OCI-LY1 (cell line): ENCODE measurements at regions not wholly inside any gene's neighbourhood (a gene's known extent, or its start where the extent isn't known, plus 50 kb on each side); places are given as distances from the start of the nearest gene placed in this dataset.

ENCODE experiments used
- H2AFZ ChIP-seq: fragments of 200-600 bp; sonication (generic), shearing (Covaris generic); 2 replicates; pipeline ENCODE4 v1.6.0; 2014; ENCODE audit warnings: antibody characterized with exemption, mild to moderate bottlenecking, low read length
- H3F3A ChIP-seq: fragments of 200-600 bp; sonication (generic), shearing (Covaris generic); 2 replicates; pipeline ENCODE4 v1.6.0; 2014; ENCODE audit warnings: mild to moderate bottlenecking, antibody characterized with exemption, low read length, moderate library complexity; ENCODE audit not compliant: insufficient read depth
- H3K27ac ChIP-seq: fragments of 200-600 bp; sonication (generic); 2 replicates; pipeline ENCODE4 v1.5.1; 2014; ENCODE audit warnings: low read length, mixed run types, mild to moderate bottlenecking, low read depth; ENCODE audit not compliant: poor library complexity, severe bottlenecking
- H3K27me3 ChIP-seq: fragments of 200-600 bp; sonication (generic); 2 replicates; pipeline ENCODE4 v1.6.0; 2014; ENCODE audit warnings: antibody characterized with exemption, mild to moderate bottlenecking, low read length, moderate library complexity; ENCODE audit not compliant: insufficient read depth
- H3K36me3 ChIP-seq: fragments of 200-600 bp; sonication (generic); 2 replicates; pipeline ENCODE4 v1.6.1; 2014; ENCODE audit warnings: mild to moderate bottlenecking, antibody characterized with exemption, low read length, moderate library complexity, mixed read lengths; ENCODE audit not compliant: insufficient read depth
- H3K4me1 ChIP-seq: fragments of 200-600 bp; sonication (generic); 2 replicates; pipeline ENCODE4 v1.5.1; 2014; ENCODE audit warnings: mild to moderate bottlenecking, low read length, moderate library complexity; ENCODE audit not compliant: insufficient read depth, severe bottlenecking
- H3K4me2 ChIP-seq: fragments of 200-600 bp; sonication (generic), shearing (Covaris generic); 2 replicates; pipeline ENCODE4 v1.6.1; 2014; ENCODE audit warnings: low read length
- H3K4me3 ChIP-seq: fragments of 200-600 bp; sonication (generic); 2 replicates; pipeline ENCODE4 v1.5.1; 2014; ENCODE audit warnings: low read length, low read depth, mild to moderate bottlenecking, mixed read lengths; ENCODE audit not compliant: poor library complexity, severe bottlenecking
- H3K79me2 ChIP-seq: fragments of 200-600 bp; shearing (Covaris generic); 2 replicates; pipeline ENCODE4 v1.6.1; 2016; ENCODE audit warnings: mixed run types, low read length, mixed read lengths; ENCODE audit not compliant: insufficient read depth
- H3K9ac ChIP-seq: fragments of 200-600 bp; sonication (generic), shearing (Covaris generic); 2 replicates; pipeline ENCODE4 v1.6.1; 2014; ENCODE audit warnings: mild to moderate bottlenecking, low read length, mixed read lengths
- H3K9me2 ChIP-seq: fragments of 200-600 bp; sonication (generic), shearing (Covaris generic); 2 replicates; pipeline ENCODE4 v1.6.1; 2014; ENCODE audit warnings: low read depth, mild to moderate bottlenecking, low read length, mixed read lengths
- H3K9me3 ChIP-seq: fragments of 200-600 bp; shearing (Covaris generic); 2 replicates; pipeline ENCODE4 v1.6.1; 2014; ENCODE audit warnings: low read length, mixed read lengths
- H4K20me1 ChIP-seq: fragments of 200-600 bp; sonication (generic), shearing (Covaris generic); 2 replicates; pipeline ENCODE4 v1.6.0; 2016; ENCODE audit warnings: mild to moderate bottlenecking, low read length; ENCODE audit not compliant: insufficient read depth
- EZH2 ChIP-seq: fragments of 200-600 bp; sonication (generic), shearing (Covaris generic); IDR thresholded peaks from 2 replicates; pipeline ENCODE4 v1.8.0; 2017; ENCODE audit warnings: borderline replicate concordance, mixed run types, mild to moderate bottlenecking, antibody characterized with exemption, low read length, moderate library complexity, mixed read lengths
- TF ChIP-seq, protein P1 (sequence below): fragments of 200-600 bp; sonication (generic), shearing (Covaris generic); IDR thresholded peaks from 2 replicates; pipeline ENCODE4 v1.5.1; 2017; ENCODE audit warnings: mild to moderate bottlenecking, antibody characterized with exemption, low read length, moderate library complexity, mixed read lengths

- Histone ChIP-seq H3K9me3 (no peaks in the 10 kb centered on the region), H2AFZ (no peak overlapping the region), H3K4me3 (no peak overlapping the region)
Observed at GRCh38 chr21:27045281-27045985, 78.5 kb upstream of the ADAMTS5 start.

GRCh38 chr21:27043377-27043776 lies 76.5 kb upstream of the ADAMTS5 start:
- no peak overlapping the region for H3K4me2 ChIP-seq
- TF ChIP-seq EZH2, result no peak
- TF ChIP-seq, protein P1, sequence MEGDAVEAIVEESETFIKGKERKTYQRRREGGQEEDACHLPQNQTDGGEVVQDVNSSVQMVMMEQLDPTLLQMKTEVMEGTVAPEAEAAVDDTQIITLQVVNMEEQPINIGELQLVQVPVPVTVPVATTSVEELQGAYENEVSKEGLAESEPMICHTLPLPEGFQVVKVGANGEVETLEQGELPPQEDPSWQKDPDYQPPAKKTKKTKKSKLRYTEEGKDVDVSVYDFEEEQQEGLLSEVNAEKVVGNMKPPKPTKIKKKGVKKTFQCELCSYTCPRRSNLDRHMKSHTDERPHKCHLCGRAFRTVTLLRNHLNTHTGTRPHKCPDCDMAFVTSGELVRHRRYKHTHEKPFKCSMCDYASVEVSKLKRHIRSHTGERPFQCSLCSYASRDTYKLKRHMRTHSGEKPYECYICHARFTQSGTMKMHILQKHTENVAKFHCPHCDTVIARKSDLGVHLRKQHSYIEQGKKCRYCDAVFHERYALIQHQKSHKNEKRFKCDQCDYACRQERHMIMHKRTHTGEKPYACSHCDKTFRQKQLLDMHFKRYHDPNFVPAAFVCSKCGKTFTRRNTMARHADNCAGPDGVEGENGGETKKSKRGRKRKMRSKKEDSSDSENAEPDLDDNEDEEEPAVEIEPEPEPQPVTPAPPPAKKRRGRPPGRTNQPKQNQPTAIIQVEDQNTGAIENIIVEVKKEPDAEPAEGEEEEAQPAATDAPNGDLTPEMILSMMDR, result no peak
- no peak overlapping the region for H2AFZ ChIP-seq
- no peaks in the 10 kb centered on the region for H3K27me3 ChIP-seq
- no peaks in the 10 kb centered on the region for H3K4me1 ChIP-seq
- no peaks in the 10 kb centered on the region for H3K36me3 ChIP-seq
- H3K9me3 ChIP-seq, result no peaks in the 10 kb centered on the region
- no peaks in the 10 kb centered on the region for H3F3A ChIP-seq
- H3K79me2 ChIP-seq, result no peaks in the 10 kb centered on the region
- no peak overlapping the region for H3K27ac ChIP-seq
- H3K9ac ChIP-seq, result no peak overlapping the region
- no peaks in the 10 kb centered on the region for H4K20me1 ChIP-seq
- H3K4me3 ChIP-seq, result no peak overlapping the region
- H3K9me2 ChIP-seq, result no peaks in the 10 kb centered on the region

More at GRCh38 chr21:27045281-27045985, 78.5 kb upstream of the ADAMTS5 start:
- no peak for TF ChIP-seq EZH2
- TF ChIP-seq, protein P1, result no peak
- no peaks in the 10 kb centered on the region for H3K4me1 ChIP-seq
- no peaks in the 10 kb centered on the region for H4K20me1 ChIP-seq
- H3K4me2 ChIP-seq, result no peak overlapping the region
- H3K27me3 ChIP-seq, result no peaks in the 10 kb centered on the region
- H3K9me2 ChIP-seq, result no peaks in the 10 kb centered on the region
- H3F3A ChIP-seq, result no peaks in the 10 kb centered on the region
- H3K9ac ChIP-seq, result no peak overlapping the region
- no peak overlapping the region for H3K27ac ChIP-seq
- H3K79me2 ChIP-seq, result no peaks in the 10 kb centered on the region
- no peaks in the 10 kb centered on the region for H3K36me3 ChIP-seq

- no peaks in the 10 kb centered on the region for H4K20me1 ChIP-seq
- no peak overlapping the region for H3K4me3 ChIP-seq
- H3F3A ChIP-seq, result no peaks in the 10 kb centered on the region
- H3K9ac ChIP-seq, result no peak overlapping the region
- H2AFZ ChIP-seq, result no peak overlapping the region
- H3K79me2 ChIP-seq, result no peaks in the 10 kb centered on the region
- H3K36me3 ChIP-seq, result no peaks in the 10 kb centered on the region
- no peaks in the 10 kb centered on the region for H3K27me3 ChIP-seq
- H3K4me1 ChIP-seq, result no peaks in the 10 kb centered on the region
- no peak overlapping the region for H3K4me2 ChIP-seq
- TF ChIP-seq, protein P1, result no peak
- no peak for TF ChIP-seq EZH2
- H3K9me3 ChIP-seq, result no peaks in the 10 kb centered on the region
- H3K27ac ChIP-seq, result no peak overlapping the region
- H3K9me2 ChIP-seq, result no peaks in the 10 kb centered on the region
Observed at GRCh38 chr21:27040738-27041469, 74.0 kb upstream of the ADAMTS5 start.
